Spleen (tissue), 11 donors: ENCODE measurements at regions not wholly inside any gene's neighbourhood (a gene's known extent, or its start where the extent isn't known, plus 50 kb on each side); places are given as distances from the start of the nearest gene placed in this dataset.

Experiments
- DNase-seq: peaks from one replicate; pipeline ENCODE4 v3.0.0-alpha.2; 2020
- H3K27ac ChIP-seq, 8 donors: fragments of 200-600 bp; sonication (generic) in 7 of 8; 1 replicate in 4 of 8; 2 replicates in 4 of 8; pipeline versions ENCODE4 v1.5.0 to v1.8.0; 2016 to 2021; ENCODE audit warnings: inconsistent platforms in 4 of 8, mild to moderate bottlenecking in 4 of 8, moderate library complexity in 1 of 8
- H3K27me3 ChIP-seq, 7 donors: fragments of 200-600 bp; sonication (generic) in 6 of 7; replicated peaks in 1 of 7; 1 replicate in 4 of 7; 2 replicates in 3 of 7; pipeline versions ENCODE4 v1.5.0 to v1.8.0; 2016 to 2021; ENCODE audit warnings: inconsistent platforms in 3 of 7, mild to moderate bottlenecking in 1 of 7
- H3K36me3 ChIP-seq, 6 donors: fragments of 200-600 bp; sonication (generic) in 5 of 6; 1 replicate in 4 of 6; 2 replicates in 2 of 6; pipeline versions ENCODE4 v1.5.0 to v1.8.0; 2016 to 2021; ENCODE audit warnings: inconsistent platforms in 2 of 6
- H3K4me1 ChIP-seq, 6 donors: fragments of 200-600 bp; sonication (generic) in 5 of 6; 1 replicate in 3 of 6; 2 replicates in 3 of 6; pipeline versions ENCODE4 v1.5.0 to v1.8.0; 2016 to 2021; ENCODE audit warnings: inconsistent platforms in 3 of 6
- H3K4me3 ChIP-seq, 8 donors: fragments of 200-600 bp; sonication (generic) in 7 of 8; 1 replicate in 4 of 8; 2 replicates in 4 of 8; pipeline versions ENCODE4 v1.5.0 to v1.8.0; 2016 to 2021; ENCODE audit warnings: inconsistent platforms in 4 of 8, mild to moderate bottlenecking in 4 of 8, moderate library complexity in 2 of 8
- H3K9me3 ChIP-seq, 8 donors: fragments of 200-600 bp; sonication (generic) in 7 of 8; 1 replicate in 4 of 8; 2 replicates in 4 of 8; pipeline versions ENCODE4 v1.5.0 to v1.8.0; 2016 to 2021; ENCODE audit warnings: inconsistent platforms in 4 of 8
- CTCF ChIP-seq, 11 experiments: fragments of 200-600 bp in 7 of 11; fragments of 450-650 bp in 4 of 11; sonication (generic) in 4 of 11; IDR thresholded peaks in 8 of 11; conservative IDR thresholded peaks in 3 of 11; 1 replicate in 7 of 11; 2 replicates in 4 of 11; pipeline versions ENCODE4 v1.4.0 to v1.8.0; 2016 to 2021; ENCODE audit warnings: antibody characterized with exemption in 11 of 11, inconsistent platforms in 4 of 11, mild to moderate bottlenecking in 1 of 11
- POLR2A ChIP-seq, 3 donors: fragments of 450-650 bp; IDR thresholded peaks; one replicate each; pipeline ENCODE4 v1.5.1; 2017; ENCODE audit warnings: antibody characterized with exemption in 3 of 3, mild to moderate bottlenecking in 1 of 3
- POLR2AphosphoS5 ChIP-seq, 3 donors: sonication (generic); formaldehyde crosslinking; IDR thresholded peaks; one replicate each; pipeline ENCODE4 v1.5.1; 2017; ENCODE audit warnings: antibody characterized with exemption in 3 of 3
- WGBS, 5 donors: extraction: QIAGEN DNeasy Blood & Tissue Kit in 3 of 5; methylation state at CpG; one replicate each; pipeline versions ENCODE4 v1.1.5 to v1.1.7; 2013 to 2018; 5-methylcytosine and 5-hydroxymethylcytosine counted together
- intact Hi-C: fragments of 100-400 bp; cut with DNase I; formaldehyde crosslinking; loops from one replicate; pipeline ENCODE4 v1.15.0; 2023; ENCODE audit warnings: low total_unique reads
- donor health status: healthy with polysubstance abuse.
- donor health status: DM: no; HTN: no; CAD: no; lungs with moderate emphysema.
- donor health status: DM: no; HTN: no; CAD: no.
- donor health status: Bipolar disorder and iron deficiency.
- donor health status: healthy.
- donor health status: DM: no; HTN: no; CAD: no.
- donor health status: DM: yes; HTN: yes; CAD: no.

- H3K27me3 ChIP-seq = no peaks in the 10 kb centered on the region
These were observed 349.6 kb downstream of the GPAT3 start for GRCh38 chr4:83885256-83886182.

GRCh38 chr4:83876047-83876446 lies 340.1 kb downstream of the GPAT3 start:
- Histone ChIP-seq H3K27ac (no peak overlapping the region), H3K9me3 (no peaks in the 10 kb centered on the region), H3K4me1 (no peaks in the 10 kb centered on the region), H3K27me3 (no peaks in the 10 kb centered on the region), H3K36me3 (no peaks in the 10 kb centered on the region), H3K4me3 (no peak overlapping the region)
- intact Hi-C loops = no loop called here
- 84 to 93% (median 90%) methylated on average over 1 of the region's 1 CpG for WGBS, 5 donors
- no peak for DNase-seq
- no peak for TF ChIP-seq POLR2A (IDR thresholded peaks at IDR 0.05)
- TF ChIP-seq CTCF (IDR thresholded peaks at IDR 0.05 in 8 of 11, conservative IDR thresholded peaks at IDR 0.05 in 3 of 11) = no peak
- no peak for TF ChIP-seq POLR2AphosphoS5 (IDR thresholded peaks at IDR 0.05)

More at GRCh38 chr4:83885256-83886182, 349.6 kb downstream of the GPAT3 start:
- intact Hi-C loops = no loop called here
- Histone ChIP-seq H3K4me1 (no peaks in the 10 kb centered on the region), H3K9me3 (no peaks in the 10 kb centered on the region), H3K36me3 (no peaks in the 10 kb centered on the region), H3K27ac (no peak overlapping the region), H3K4me3 (no peak overlapping the region)
- TF ChIP-seq CTCF (IDR thresholded peaks at IDR 0.05 in 8 of 11, conservative IDR thresholded peaks at IDR 0.05 in 3 of 11) = no peak
- no peak for TF ChIP-seq POLR2AphosphoS5 (IDR thresholded peaks at IDR 0.05)
- TF ChIP-seq POLR2A (IDR thresholded peaks at IDR 0.05) = no peak
- 69 to 79% (median 73%) methylated on average over 6 of the region's 6 CpGs for WGBS, 5 donors
- no peak for DNase-seq

GRCh38 chr4:83875437-83875836 lies 339.5 kb downstream of the GPAT3 start:
- intact Hi-C loops = no loop called here
- Histone ChIP-seq H3K27me3 (no peaks in the 10 kb centered on the region), H3K9me3 (no peaks in the 10 kb centered on the region), H3K4me3 (no peak overlapping the region), H3K36me3 (no peaks in the 10 kb centered on the region), H3K27ac (no peak overlapping the region), H3K4me1 (no peaks in the 10 kb centered on the region)
- 61 to 78% (median 67%) methylated on average over 2 of the region's 2 CpGs for WGBS, 5 donors
- TF ChIP-seq CTCF (IDR thresholded peaks at IDR 0.05 in 8 of 11, conservative IDR thresholded peaks at IDR 0.05 in 3 of 11) (no peak), POLR2A (IDR thresholded peaks at IDR 0.05) (no peak), POLR2AphosphoS5 (IDR thresholded peaks at IDR 0.05) (no peak)
- no peak for DNase-seq

GRCh38 chr4:83873996-83874395 lies 338.1 kb downstream of the GPAT3 start:
- WGBS, 5 donors = 90 to 94% (median 92%) methylated on average over 2 of the region's 2 CpGs
- Histone ChIP-seq H3K4me3 (no peak overlapping the region), H3K27ac (no peak overlapping the region), H3K27me3 (no peaks in the 10 kb centered on the region), H3K9me3 (no peaks in the 10 kb centered on the region), H3K4me1 (no peaks in the 10 kb centered on the region), H3K36me3 (no peaks in the 10 kb centered on the region)
- intact Hi-C loops = no loop called here
- TF ChIP-seq POLR2AphosphoS5 (IDR thresholded peaks at IDR 0.05) = no peak
- no peak for TF ChIP-seq POLR2A (IDR thresholded peaks at IDR 0.05)
- TF ChIP-seq CTCF (IDR thresholded peaks at IDR 0.05 in 8 of 11, conservative IDR thresholded peaks at IDR 0.05 in 3 of 11) = no peak
- DNase-seq = no peak
